D721Med (cell line): ENCODE measurements at regions not wholly inside any gene's neighbourhood (a gene's known extent, or its start where the extent isn't known, plus 50 kb on each side); places are given as distances from the start of the nearest gene placed in this dataset.
"Not testable (repeated sequence)": the region's sequence is repeated elsewhere in the genome, so short reads cannot be mapped to it uniquely, and the experiment has no call there.

Source experiments
- DNase-seq: peaks from one replicate; pipeline ENCODE4 v3.0.0; 2011; ENCODE audit warnings: low spot score; ENCODE audit not compliant: insufficient read length
- FAIRE-seq: peaks from 2 replicates; lab custom pipeline; 2011; peaks lifted over from hg19 to GRCh38; lab: Jason Lieb, UNC
- TF ChIP-seq, protein P1 (sequence below): IDR thresholded peaks from 2 replicates; pipeline ENCODE4 v1.5.1; 2012; ENCODE audit warnings: mild to moderate bottlenecking, control low read depth; ENCODE audit not compliant: insufficient read depth; ENCODE audit errors: missing control alignments

- TF ChIP-seq, protein P1, sequence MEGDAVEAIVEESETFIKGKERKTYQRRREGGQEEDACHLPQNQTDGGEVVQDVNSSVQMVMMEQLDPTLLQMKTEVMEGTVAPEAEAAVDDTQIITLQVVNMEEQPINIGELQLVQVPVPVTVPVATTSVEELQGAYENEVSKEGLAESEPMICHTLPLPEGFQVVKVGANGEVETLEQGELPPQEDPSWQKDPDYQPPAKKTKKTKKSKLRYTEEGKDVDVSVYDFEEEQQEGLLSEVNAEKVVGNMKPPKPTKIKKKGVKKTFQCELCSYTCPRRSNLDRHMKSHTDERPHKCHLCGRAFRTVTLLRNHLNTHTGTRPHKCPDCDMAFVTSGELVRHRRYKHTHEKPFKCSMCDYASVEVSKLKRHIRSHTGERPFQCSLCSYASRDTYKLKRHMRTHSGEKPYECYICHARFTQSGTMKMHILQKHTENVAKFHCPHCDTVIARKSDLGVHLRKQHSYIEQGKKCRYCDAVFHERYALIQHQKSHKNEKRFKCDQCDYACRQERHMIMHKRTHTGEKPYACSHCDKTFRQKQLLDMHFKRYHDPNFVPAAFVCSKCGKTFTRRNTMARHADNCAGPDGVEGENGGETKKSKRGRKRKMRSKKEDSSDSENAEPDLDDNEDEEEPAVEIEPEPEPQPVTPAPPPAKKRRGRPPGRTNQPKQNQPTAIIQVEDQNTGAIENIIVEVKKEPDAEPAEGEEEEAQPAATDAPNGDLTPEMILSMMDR, result no peak
- DNase-seq (no peak), FAIRE-seq (no peak)
These were observed 1235.6 kb downstream of the EFNA5 start for GRCh38 chr5:106435185-106435584.

DNA sequence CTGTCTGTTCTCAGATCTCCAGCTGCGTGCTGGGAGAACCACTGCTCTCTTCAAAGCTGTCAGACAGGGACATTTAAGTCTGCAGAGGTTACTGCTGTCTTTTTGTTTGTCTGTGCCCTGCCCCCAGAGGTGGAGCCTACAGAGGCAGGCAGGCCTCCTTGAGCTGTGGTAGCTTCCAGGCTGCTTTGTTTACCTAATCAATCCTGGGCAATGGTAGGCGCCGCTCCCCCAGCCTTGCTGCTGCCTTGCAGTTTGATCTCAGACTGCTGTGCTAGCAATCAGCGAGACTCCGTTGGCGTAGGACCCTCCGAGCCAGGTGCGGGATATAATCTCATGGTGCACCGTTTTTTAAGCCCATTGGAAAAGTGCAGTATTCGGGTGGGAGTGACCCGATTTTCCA, 1240.0 kb downstream of the EFNA5 start:
- not testable (repeated sequence) for FAIRE-seq, DNase-seq

DNA sequence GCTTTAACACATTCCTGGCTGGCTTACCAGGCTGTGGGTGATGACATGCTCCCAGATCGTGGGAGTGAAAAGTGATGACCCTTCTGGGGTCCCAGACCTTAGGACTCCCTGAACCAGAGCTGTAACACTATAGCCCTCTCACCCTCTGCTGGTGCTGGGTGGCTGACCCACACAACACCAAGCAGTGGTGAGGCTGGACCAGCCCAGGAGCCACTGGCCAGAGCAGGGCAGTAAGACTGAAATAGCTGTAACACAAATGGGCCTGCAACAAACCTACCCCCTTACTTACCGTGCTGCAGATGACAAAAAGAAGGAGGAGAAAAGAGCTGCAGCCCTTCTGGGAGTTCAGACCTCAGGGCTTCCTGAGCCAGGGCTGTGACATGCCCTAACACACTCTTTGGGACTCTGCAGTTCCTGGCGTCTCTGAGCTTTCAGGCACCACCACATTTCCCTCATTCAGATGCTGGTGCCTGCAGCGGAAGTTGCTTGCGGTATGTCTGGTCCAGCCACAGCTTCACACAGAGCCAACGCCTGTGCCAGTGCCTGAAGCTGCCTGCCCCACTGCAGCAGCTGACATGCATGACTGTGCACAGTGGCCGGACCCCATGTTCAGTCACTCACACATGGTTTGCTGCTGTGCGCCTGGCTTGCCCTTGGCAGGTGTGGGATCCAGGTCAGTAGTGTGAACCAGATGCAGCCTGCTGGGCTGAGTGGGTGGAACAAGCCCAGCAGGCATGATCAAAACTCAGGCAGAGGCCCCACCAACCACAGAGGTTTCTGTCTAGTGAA, 1247.4 kb downstream of the EFNA5 start:
- no peak for FAIRE-seq
- DNase-seq, result no peak
- TF ChIP-seq, protein P1, result no peak

DNA sequence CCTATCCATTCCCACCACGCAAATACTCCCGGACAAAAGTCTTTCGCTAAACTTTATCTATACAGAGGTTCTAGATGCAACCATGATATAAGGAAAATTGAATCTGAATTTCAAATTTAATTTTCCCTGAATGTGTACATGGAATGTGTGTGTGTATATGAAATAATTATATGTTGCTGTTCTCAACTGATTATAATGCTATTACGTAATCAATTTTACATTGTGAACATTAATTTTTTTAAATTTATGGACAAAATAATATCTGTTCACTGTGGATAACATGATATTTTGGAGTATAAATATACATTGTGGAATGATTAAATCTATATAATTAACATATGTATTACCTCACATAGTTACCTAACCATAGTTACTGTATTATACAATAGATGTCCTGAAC, 1250.6 kb downstream of the EFNA5 start:
- FAIRE-seq (no peak), DNase-seq (no peak)
- TF ChIP-seq, protein P1, result no peak

DNA sequence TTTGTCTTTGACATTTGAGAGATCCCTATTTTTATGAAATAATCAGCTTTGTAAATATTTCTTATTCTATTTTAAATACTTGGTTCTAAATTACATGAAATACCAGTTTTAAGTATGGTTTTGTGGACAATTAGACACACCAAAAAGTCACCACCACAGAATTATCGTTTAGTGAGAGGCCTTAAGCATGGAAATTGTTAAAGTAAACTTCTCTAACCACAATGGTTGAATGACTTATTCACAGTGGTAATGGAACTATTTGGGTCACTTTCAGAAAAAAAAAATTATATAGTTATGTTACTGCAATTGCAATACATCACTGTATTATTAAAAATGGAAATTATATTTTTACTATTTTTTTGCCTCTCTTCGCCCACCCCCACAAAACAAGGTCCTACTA, 1252.5 kb downstream of the EFNA5 start:
- no peak for DNase-seq
- TF ChIP-seq, protein P1, result no peak
- FAIRE-seq, result no peak

- DNase-seq (no peak), FAIRE-seq (no peak)
- TF ChIP-seq, protein P1, result no peak
These were observed 1253.2 kb downstream of the EFNA5 start for GRCh38 chr5:106417566-106417965.

DNA sequence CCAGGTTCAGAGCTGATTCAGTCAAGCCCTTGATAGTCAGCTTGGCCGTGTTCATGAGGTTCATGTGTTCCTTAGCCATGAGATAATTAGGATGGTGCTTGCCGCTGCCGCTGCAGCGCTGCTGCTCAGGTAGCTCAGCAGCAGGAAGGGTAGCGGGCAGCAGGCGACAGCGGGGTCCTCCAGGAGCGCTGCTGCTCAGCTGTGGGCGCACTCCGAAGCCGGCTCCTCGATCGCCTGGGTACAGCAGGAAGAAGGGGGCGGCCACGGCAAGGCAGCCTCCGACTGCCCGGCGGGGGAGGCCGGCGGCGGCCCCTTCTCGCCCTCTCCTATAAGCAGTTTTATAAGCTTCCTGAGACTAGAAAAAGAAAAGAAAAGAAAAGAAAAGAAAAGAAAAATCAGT, 1253.6 kb downstream of the EFNA5 start:
- FAIRE-seq (no peak), DNase-seq (no peak)
- TF ChIP-seq, protein P1, result no peak

GRCh38 chr5:106415541-106415940, 1255.2 kb downstream of the EFNA5 start:
- FAIRE-seq (no peak), DNase-seq (no peak)
- TF ChIP-seq, protein P1, result no peak
